Ovary (tissue), 3 donors: ENCODE measurements at regions not wholly inside any gene's neighbourhood (a gene's known extent, or its start where the extent isn't known, plus 50 kb on each side); places are given as distances from the start of the nearest gene placed in this dataset.

Experiments
- CTCF ChIP-seq, 3 donors: fragments of 450-650 bp in 2 of 3; fragments of 200-600 bp in 1 of 3; IDR thresholded peaks; one replicate each; pipeline versions ENCODE4 v1.5.1 to v1.8.0; 2016 to 2022; ENCODE audit warnings: antibody characterized with exemption in 3 of 3, mild to moderate bottlenecking in 1 of 3
- EP300 ChIP-seq: sonication (generic); formaldehyde crosslinking; IDR thresholded peaks from one replicate; pipeline ENCODE4 v1.6.1; 2017; ENCODE audit warnings: antibody characterized with exemption
- donor health status: DM: no; HTN: no; CAD: no.

GRCh38 chr1:199307496-199308264 is 668.8 kb downstream of the PTPRC start:
- no peak for TF ChIP-seq CTCF (IDR thresholded peaks at IDR 0.05)
- TF ChIP-seq EP300: no peak
